ENCODE measurements at regions not wholly inside any gene's neighbourhood (a gene's known extent, or its start where the extent isn't known, plus 50 kb on each side); places are given as distances from the start of the nearest gene placed in this dataset.

- Histone ChIP-seq H3K9ac (ENCODE audit: low read depth, low read length) (no peak overlapping the region), H3K9me3 (ENCODE audit: insufficient read depth, low read depth, low read length) (no peaks in the 10 kb centered on the region), H3K36me3 (ENCODE audit: insufficient read depth, low read length) (no peaks in the 10 kb centered on the region), H3K27ac (ENCODE audit: low read depth, low read length) (no peak overlapping the region), H3K4me1 (ENCODE audit: insufficient read depth, low read length) (peaks cover 40% of the 10 kb centered on the region), H3K27me3 (ENCODE audit: insufficient read depth, low read length) (no peaks in the 10 kb centered on the region), H3K4me3 (ENCODE audit: low read length) (no peak overlapping the region)
- no CpG with 5 or more reads among the region's 3 CpGs for WGBS
Measured at GRCh38 chr18:44090453-44090852, 590.2 kb upstream of the SETBP1 start.

GRCh38 chr18:44093253-44093652, 587.4 kb upstream of the SETBP1 start:
- Histone ChIP-seq H3K9me3 (ENCODE audit: insufficient read depth, low read depth, low read length) (no peaks in the 10 kb centered on the region), H3K4me1 (ENCODE audit: insufficient read depth, low read length) (peaks cover 23% of the 10 kb centered on the region), H3K4me3 (ENCODE audit: low read length) (no peak overlapping the region), H3K9ac (ENCODE audit: low read depth, low read length) (no peak overlapping the region), H3K36me3 (ENCODE audit: insufficient read depth, low read length) (no peaks in the 10 kb centered on the region), H3K27ac (ENCODE audit: low read depth, low read length) (no peak overlapping the region), H3K27me3 (ENCODE audit: insufficient read depth, low read length) (no peaks in the 10 kb centered on the region)

GRCh38 chr18:44096016-44096415, 584.7 kb upstream of the SETBP1 start:
- Histone ChIP-seq H3K36me3 (ENCODE audit: insufficient read depth, low read length) (no peaks in the 10 kb centered on the region), H3K4me1 (ENCODE audit: insufficient read depth, low read length) (no peaks in the 10 kb centered on the region; the same call in 1 of the 2 replicates), H3K27me3 (ENCODE audit: insufficient read depth, low read length) (no peaks in the 10 kb centered on the region), H3K9me3 (ENCODE audit: insufficient read depth, low read depth, low read length) (peaks cover 3% of the 10 kb centered on the region; the same call in 1 of the 2 replicates), H3K9ac (ENCODE audit: low read depth, low read length) (no peak overlapping the region), H3K27ac (ENCODE audit: low read depth, low read length) (no peak overlapping the region), H3K4me3 (ENCODE audit: low read length) (no peak overlapping the region)

- Histone ChIP-seq H3K36me3 (ENCODE audit: insufficient read depth, low read length) (no peaks in the 10 kb centered on the region), H3K27ac (ENCODE audit: low read depth, low read length) (no peak overlapping the region), H3K27me3 (ENCODE audit: insufficient read depth, low read length) (no peaks in the 10 kb centered on the region), H3K4me1 (ENCODE audit: insufficient read depth, low read length) (no peaks in the 10 kb centered on the region), H3K9ac (ENCODE audit: low read depth, low read length) (no peak overlapping the region), H3K4me3 (ENCODE audit: low read length) (no peak overlapping the region), H3K9me3 (ENCODE audit: insufficient read depth, low read depth, low read length) (peaks cover 3% of the 10 kb centered on the region; the same call in 1 of the 2 replicates)
- 76% methylated on average over 4 of the region's 4 CpGs for WGBS
Measured at GRCh38 chr18:44098551-44099098, 582.1 kb upstream of the SETBP1 start.

GRCh38 chr18:44107187-44107586, 573.5 kb upstream of the SETBP1 start:
- H3K9me3 ChIP-seq (ENCODE audit: insufficient read depth, low read depth, low read length) = no peaks in the 10 kb centered on the region
- H3K9ac ChIP-seq (ENCODE audit: low read depth, low read length) = no peak overlapping the region
- H3K27ac ChIP-seq (ENCODE audit: low read depth, low read length) = no peak overlapping the region
- H3K4me3 ChIP-seq (ENCODE audit: low read length) = no peak overlapping the region
- no peaks in the 10 kb centered on the region for H3K4me1 ChIP-seq (ENCODE audit: insufficient read depth, low read length)
- no peaks in the 10 kb centered on the region for H3K27me3 ChIP-seq (ENCODE audit: insufficient read depth, low read length)
- 100% methylated on average over 2 of the region's 2 CpGs for WGBS
- no peaks in the 10 kb centered on the region for H3K36me3 ChIP-seq (ENCODE audit: insufficient read depth, low read length)

- Histone ChIP-seq H3K4me1 (ENCODE audit: insufficient read depth, low read length) (no peaks in the 10 kb centered on the region), H3K27ac (ENCODE audit: low read depth, low read length) (no peak overlapping the region), H3K36me3 (ENCODE audit: insufficient read depth, low read length) (no peaks in the 10 kb centered on the region), H3K4me3 (ENCODE audit: low read length) (no peak overlapping the region), H3K9ac (ENCODE audit: low read depth, low read length) (no peak overlapping the region), H3K9me3 (ENCODE audit: insufficient read depth, low read depth, low read length) (no peaks in the 10 kb centered on the region), H3K27me3 (ENCODE audit: insufficient read depth, low read length) (no peaks in the 10 kb centered on the region)
Measured at GRCh38 chr18:44111337-44111736, 569.4 kb upstream of the SETBP1 start.

GRCh38 chr18:44117821-44118220, 562.9 kb upstream of the SETBP1 start:
- Histone ChIP-seq H3K4me3 (ENCODE audit: low read length) (no peak overlapping the region), H3K27ac (ENCODE audit: low read depth, low read length) (no peak overlapping the region)

GRCh38 chr18:44119607-44120006, 561.1 kb upstream of the SETBP1 start:
- H3K36me3 ChIP-seq (ENCODE audit: insufficient read depth, low read length) = no peaks in the 10 kb centered on the region
- no peaks in the 10 kb centered on the region; the same call in 1 of the 2 replicates for H3K4me1 ChIP-seq (ENCODE audit: insufficient read depth, low read length)
- H3K9me3 ChIP-seq (ENCODE audit: insufficient read depth, low read depth, low read length) = no peaks in the 10 kb centered on the region
- no peak overlapping the region for H3K9ac ChIP-seq (ENCODE audit: low read depth, low read length)
- no peak overlapping the region for H3K4me3 ChIP-seq (ENCODE audit: low read length)
- H3K27me3 ChIP-seq (ENCODE audit: insufficient read depth, low read length) = no peaks in the 10 kb centered on the region
- no peak overlapping the region for H3K27ac ChIP-seq (ENCODE audit: low read depth, low read length)
- WGBS = no CpG with 5 or more reads among the region's 2 CpGs

More at GRCh38 chr18:44117821-44118220, 562.9 kb upstream of the SETBP1 start:
- Histone ChIP-seq H3K4me1 (ENCODE audit: insufficient read depth, low read length) (no peaks in the 10 kb centered on the region; the same call in 1 of the 2 replicates), H3K27me3 (ENCODE audit: insufficient read depth, low read length) (no peaks in the 10 kb centered on the region), H3K9ac (ENCODE audit: low read depth, low read length) (no peak overlapping the region), H3K9me3 (ENCODE audit: insufficient read depth, low read depth, low read length) (no peaks in the 10 kb centered on the region), H3K36me3 (ENCODE audit: insufficient read depth, low read length) (no peaks in the 10 kb centered on the region)

GRCh38 chr18:44123743-44124142, 556.9 kb upstream of the SETBP1 start:
- no peak overlapping the region for H3K27ac ChIP-seq (ENCODE audit: low read depth, low read length)
- H3K36me3 ChIP-seq (ENCODE audit: insufficient read depth, low read length) = no peaks in the 10 kb centered on the region
- WGBS = 94% methylated on average over 2 of the region's 2 CpGs
- H3K4me3 ChIP-seq (ENCODE audit: low read length) = no peak overlapping the region
- no peaks in the 10 kb centered on the region; the same call in 1 of the 2 replicates for H3K4me1 ChIP-seq (ENCODE audit: insufficient read depth, low read length)
- no peak overlapping the region for H3K9ac ChIP-seq (ENCODE audit: low read depth, low read length)
- no peaks in the 10 kb centered on the region for H3K9me3 ChIP-seq (ENCODE audit: insufficient read depth, low read depth, low read length)
- H3K27me3 ChIP-seq (ENCODE audit: insufficient read depth, low read length) = no peaks in the 10 kb centered on the region

- H3K36me3 ChIP-seq (ENCODE audit: insufficient read depth, low read length) = no peaks in the 10 kb centered on the region
- no peaks in the 10 kb centered on the region; the same call in 1 of the 2 replicates for H3K4me1 ChIP-seq (ENCODE audit: insufficient read depth, low read length)
- no peak overlapping the region for H3K4me3 ChIP-seq (ENCODE audit: low read length)
- WGBS = 83% methylated on average over 2 of the region's 3 CpGs
- H3K9ac ChIP-seq (ENCODE audit: low read depth, low read length) = no peak overlapping the region
- no peaks in the 10 kb centered on the region for H3K9me3 ChIP-seq (ENCODE audit: insufficient read depth, low read depth, low read length)
- H3K27me3 ChIP-seq (ENCODE audit: insufficient read depth, low read length) = no peaks in the 10 kb centered on the region
- no peak overlapping the region for H3K27ac ChIP-seq (ENCODE audit: low read depth, low read length)
Measured at GRCh38 chr18:44125446-44125845, 555.2 kb upstream of the SETBP1 start.

- H3K27me3 ChIP-seq (ENCODE audit: insufficient read depth, low read length) = no peaks in the 10 kb centered on the region
- no peak overlapping the region for H3K27ac ChIP-seq (ENCODE audit: low read depth, low read length)
- no peak overlapping the region for H3K9ac ChIP-seq (ENCODE audit: low read depth, low read length)
- H3K4me1 ChIP-seq (ENCODE audit: insufficient read depth, low read length) = no peaks in the 10 kb centered on the region
- H3K9me3 ChIP-seq (ENCODE audit: insufficient read depth, low read depth, low read length) = no peaks in the 10 kb centered on the region
- H3K36me3 ChIP-seq (ENCODE audit: insufficient read depth, low read length) = no peaks in the 10 kb centered on the region
- H3K4me3 ChIP-seq (ENCODE audit: low read length) = no peak overlapping the region
Measured at GRCh38 chr18:44126598-44126997, 554.1 kb upstream of the SETBP1 start.

GRCh38 chr18:44128365-44128764, 552.3 kb upstream of the SETBP1 start:
- H3K4me3 ChIP-seq (ENCODE audit: low read length) = no peak overlapping the region
- no peaks in the 10 kb centered on the region for H3K27me3 ChIP-seq (ENCODE audit: insufficient read depth, low read length)
- H3K27ac ChIP-seq (ENCODE audit: low read depth, low read length) = no peak overlapping the region
- WGBS = no CpG with 5 or more reads among the region's 1 CpG
- no peaks in the 10 kb centered on the region for H3K9me3 ChIP-seq (ENCODE audit: insufficient read depth, low read depth, low read length)
- no peak overlapping the region for H3K9ac ChIP-seq (ENCODE audit: low read depth, low read length)
- H3K36me3 ChIP-seq (ENCODE audit: insufficient read depth, low read length) = no peaks in the 10 kb centered on the region
- no peaks in the 10 kb centered on the region for H3K4me1 ChIP-seq (ENCODE audit: insufficient read depth, low read length)

Data from HUES64 (cell line).